Calu3 (cell line): ENCODE measurements at regions not wholly inside any gene's neighbourhood (a gene's known extent, or its start where the extent isn't known, plus 50 kb on each side); places are given as distances from the start of the nearest gene placed in this dataset.

Experiments used
- BruUV-seq: library from RNA; stranded (reverse); fragments of 400-500 nt; replicated peaks from 2 replicates; lab custom pipeline; 2021; lab: Mats Ljungman, UMichigan
- CTCF ChIA-PET: fragments of 300-600 bp; sonication (Branson Sonifier 250); formaldehyde crosslinking; loops from one replicate; lab custom pipeline; 2022; ENCODE audit warnings: antibody characterized with exemption; lab: Charles Lee
- DNase-seq: peaks from one replicate; pipeline ENCODE4 v3.0.0; 2022
- H3K27ac Mint-ChIP-seq: one replicate; pipeline ENCODE4 v1.8.0; 2022; ENCODE audit warnings: mixed read lengths; ENCODE audit not compliant: unreplicated experiment
- H3K27me3 Mint-ChIP-seq: one replicate; pipeline ENCODE4 v1.8.0; 2022; ENCODE audit warnings: mixed read lengths; ENCODE audit not compliant: unreplicated experiment
- H3K36me3 Mint-ChIP-seq: one replicate; pipeline ENCODE4 v1.8.0; 2022; ENCODE audit warnings: mild to moderate bottlenecking, moderate library complexity, mixed read lengths; ENCODE audit not compliant: insufficient read depth, unreplicated experiment
- H3K4me1 Mint-ChIP-seq: one replicate; pipeline ENCODE4 v1.8.0; 2022; ENCODE audit warnings: mild to moderate bottlenecking, low read depth, mixed read lengths; ENCODE audit not compliant: unreplicated experiment
- H3K4me3 Mint-ChIP-seq: one replicate; pipeline ENCODE4 v1.8.0; 2022; ENCODE audit warnings: mild to moderate bottlenecking, low read depth, moderate library complexity, mixed read lengths; ENCODE audit not compliant: unreplicated experiment
- H3K9me3 Mint-ChIP-seq: one replicate; pipeline ENCODE4 v1.8.0; 2022; ENCODE audit warnings: low read depth, mixed read lengths; ENCODE audit not compliant: unreplicated experiment
- CTCF ChIP-seq: fragments of 200-600 bp; IDR thresholded peaks from one replicate; pipeline ENCODE4 v1.8.0; 2022; ENCODE audit warnings: antibody characterized with exemption; ENCODE audit not compliant: unreplicated experiment
- intact Hi-C: fragments of 100-400 bp; cut with micrococcal nuclease; formaldehyde crosslinking; loops from one replicate; pipeline ENCODE4 v1.10.0; 2022; ENCODE audit not compliant: unreplicated experiment

GRCh38 chr13:47087841-47088240, 191.0 kb upstream of the HTR2A start:
- intact Hi-C loops = no loop called here
- Mint-ChIP-seq H3K27ac (no peak overlapping the region), H3K9me3 (no peaks in the 10 kb centered on the region), H3K4me1 (no peaks in the 10 kb centered on the region), H3K27me3 (no peaks in the 10 kb centered on the region), H3K4me3 (no peak overlapping the region), H3K36me3 (no peaks in the 10 kb centered on the region)
- no peak for DNase-seq
- CTCF ChIA-PET = no interaction called here
- TF ChIP-seq CTCF = no peak
- BruUV-seq = no TSS peak

GRCh38 chr13:47087241-47087640, 190.4 kb upstream of the HTR2A start:
- Mint-ChIP-seq H3K4me3 (no peak overlapping the region), H3K36me3 (no peaks in the 10 kb centered on the region), H3K4me1 (peaks cover 2% of the 10 kb centered on the region), H3K27me3 (no peaks in the 10 kb centered on the region), H3K9me3 (no peaks in the 10 kb centered on the region), H3K27ac (no peak overlapping the region)
- no TSS peak for BruUV-seq
- no peak for DNase-seq
- CTCF ChIA-PET = no interaction called here
- TF ChIP-seq CTCF = no peak
- intact Hi-C loops = no loop called here

GRCh38 chr13:47085346-47085745, 188.5 kb upstream of the HTR2A start:
- no peaks in the 10 kb centered on the region for H3K27me3 Mint-ChIP-seq
- no TSS peak for BruUV-seq
- H3K4me1 Mint-ChIP-seq = peaks cover 10% of the 10 kb centered on the region
- intact Hi-C loops = no loop called here
- no peak overlapping the region for H3K4me3 Mint-ChIP-seq
- no peaks in the 10 kb centered on the region for H3K36me3 Mint-ChIP-seq
- CTCF ChIA-PET = no interaction called here
- no peaks in the 10 kb centered on the region for H3K9me3 Mint-ChIP-seq
- no peak for DNase-seq
- no peak overlapping the region for H3K27ac Mint-ChIP-seq
- no peak for TF ChIP-seq CTCF

- H3K27ac Mint-ChIP-seq = no peak overlapping the region
- TF ChIP-seq CTCF = no peak
- no TSS peak for BruUV-seq
- H3K4me1 Mint-ChIP-seq = peaks cover 10% of the 10 kb centered on the region
- DNase-seq = no peak
- H3K27me3 Mint-ChIP-seq = no peaks in the 10 kb centered on the region
- H3K36me3 Mint-ChIP-seq = no peaks in the 10 kb centered on the region
- intact Hi-C loops = no loop called here
- H3K4me3 Mint-ChIP-seq = no peak overlapping the region
- no peaks in the 10 kb centered on the region for H3K9me3 Mint-ChIP-seq
- CTCF ChIA-PET = no interaction called here
These were observed 185.0 kb upstream of the HTR2A start for GRCh38 chr13:47081850-47082249.

- no peak overlapping the region for H3K4me3 Mint-ChIP-seq
- H3K36me3 Mint-ChIP-seq = no peaks in the 10 kb centered on the region
- intact Hi-C loops = no loop called here
- no peaks in the 10 kb centered on the region for H3K27me3 Mint-ChIP-seq
- BruUV-seq = no TSS peak
- no peaks in the 10 kb centered on the region for H3K9me3 Mint-ChIP-seq
- TF ChIP-seq CTCF = no peak
- peaks cover 15% of the 10 kb centered on the region for H3K4me1 Mint-ChIP-seq
- CTCF ChIA-PET = no interaction called here
- DNase-seq = no peak
- H3K27ac Mint-ChIP-seq = no peak overlapping the region
These were observed 184.4 kb upstream of the HTR2A start for GRCh38 chr13:47081246-47081645.
